NCI-H187 treated with DMSO at 0.1 percent for 48 hours (cell line): ENCODE measurements at regions not wholly inside any gene's neighbourhood (a gene's known extent, or its start where the extent isn't known, plus 50 kb on each side); places are given as distances from the start of the nearest gene placed in this dataset.

ENCODE experiments used
- DNase-seq: peaks from one replicate; lab custom pipeline; 2025; lab: John Stamatoyannopoulos, UW

DNA sequence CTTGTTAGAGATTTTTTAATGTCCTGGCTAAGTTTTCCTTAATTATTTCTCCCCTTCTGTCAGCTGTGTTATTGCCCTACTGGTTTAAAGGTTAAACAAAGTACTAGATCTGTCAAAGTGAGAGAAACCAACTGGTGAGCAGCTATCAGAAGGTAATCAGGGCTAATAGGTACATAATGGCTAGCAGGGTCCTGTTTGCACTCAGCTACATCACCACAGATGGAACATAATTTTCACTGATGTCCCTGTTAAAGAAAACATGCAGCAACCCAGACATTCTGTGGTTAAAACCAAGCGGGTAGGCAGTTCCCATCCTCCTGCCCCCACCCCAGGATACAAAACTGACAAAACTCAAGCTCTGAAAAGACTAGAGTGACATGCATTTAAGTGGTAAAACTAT is 473.9 kb downstream of the NR2F1-AS1 start:
- no peak for DNase-seq

DNA sequence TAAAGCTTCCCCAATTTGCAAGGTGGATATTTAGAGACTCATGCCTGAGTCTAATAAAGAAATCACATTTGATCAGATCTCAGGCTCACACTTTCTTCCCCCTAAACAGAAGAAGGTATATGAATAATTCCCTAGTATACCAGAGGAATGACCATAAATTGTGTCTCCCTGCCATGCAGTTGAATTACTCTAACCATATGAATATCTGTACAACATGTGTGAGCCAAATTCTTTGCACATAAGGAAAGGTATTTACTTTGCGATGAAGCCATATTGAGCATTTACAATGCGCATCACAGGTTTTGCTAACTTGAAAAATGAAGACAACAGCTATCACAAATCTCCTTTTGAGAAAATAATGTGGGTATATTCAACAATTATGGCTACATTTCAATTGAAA is 479.4 kb downstream of the NR2F1-AS1 start:
- no peak for DNase-seq

DNA sequence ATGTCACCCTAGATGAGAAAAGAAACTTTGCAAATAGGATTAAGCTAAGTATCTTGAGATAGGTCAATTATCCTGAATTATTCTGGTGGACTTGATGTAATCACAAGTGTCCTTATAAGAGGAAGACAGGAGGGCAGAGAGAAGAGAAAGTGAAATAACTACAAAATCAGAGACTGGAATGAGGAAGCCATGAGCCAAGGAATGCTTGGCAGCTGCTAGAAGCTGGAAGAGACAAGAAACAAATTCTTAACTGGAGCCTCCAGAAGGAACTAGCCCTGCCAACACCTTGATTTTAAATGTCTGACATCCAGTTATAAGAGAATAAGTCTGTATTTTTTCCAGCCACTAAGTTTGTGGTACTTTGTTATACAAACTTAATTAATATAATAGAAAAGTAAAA is 480.0 kb downstream of the NR2F1-AS1 start:
- DNase-seq = no peak

DNA sequence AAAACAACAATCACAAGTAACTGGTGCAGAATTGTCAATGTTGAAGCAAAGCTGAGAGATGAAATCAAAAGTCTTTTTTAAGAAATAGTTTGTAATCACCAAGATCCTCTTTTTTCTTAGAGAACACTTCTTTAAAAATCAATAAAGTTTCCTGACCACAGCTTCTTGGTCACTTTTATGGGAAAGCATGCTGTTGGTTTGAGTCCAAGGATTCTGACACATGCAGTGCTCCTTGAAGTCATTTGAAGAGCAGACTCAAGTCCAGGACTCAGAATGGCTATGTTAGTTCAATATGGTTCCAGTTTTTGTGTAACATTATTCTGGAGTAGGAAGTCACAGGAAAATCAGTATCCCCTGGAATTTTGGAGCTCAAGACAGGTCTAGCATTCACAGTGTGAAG is 480.6 kb downstream of the NR2F1-AS1 start:
- no peak for DNase-seq

DNA sequence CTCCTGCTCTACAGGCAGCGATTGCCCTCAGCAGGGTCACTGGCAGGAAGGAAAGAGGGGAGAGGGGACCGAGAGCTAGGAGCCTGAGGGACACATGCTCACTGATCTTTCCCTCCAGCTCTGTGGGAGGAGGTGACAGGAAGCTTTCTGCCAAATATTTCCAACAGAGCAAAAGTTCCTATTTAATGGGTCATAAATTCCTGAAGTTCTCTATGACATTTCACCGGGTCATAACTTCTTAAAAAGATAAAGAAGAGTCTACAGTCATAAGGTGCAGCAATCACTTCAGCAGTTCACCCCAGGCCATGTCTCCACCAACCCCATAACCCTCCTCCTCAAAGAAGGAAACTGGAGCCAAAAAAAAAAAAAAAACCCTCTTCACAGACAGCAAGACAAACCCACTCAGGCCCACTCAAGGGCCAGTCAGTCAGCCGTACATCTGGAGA is 481.1 kb downstream of the NR2F1-AS1 start:
- no peak for DNase-seq

DNA sequence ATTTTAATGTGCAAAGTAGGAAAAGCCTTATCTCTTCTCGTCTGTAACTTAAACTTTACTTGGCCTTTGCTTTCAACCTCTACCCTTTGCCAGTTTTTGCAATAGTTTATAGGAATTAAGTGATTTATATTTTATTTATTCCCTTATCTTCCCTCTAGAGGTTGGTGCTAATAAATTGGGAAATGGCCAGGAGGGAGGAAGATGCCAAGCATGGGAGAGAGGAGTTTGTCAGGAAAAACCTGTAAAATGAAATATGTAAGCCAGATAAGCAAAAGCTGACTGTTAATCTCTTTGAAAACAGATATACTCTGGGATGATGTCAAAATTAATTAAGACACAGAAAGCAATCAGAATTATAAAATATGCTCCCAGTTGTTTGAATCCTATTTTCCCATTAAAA is 484.5 kb downstream of the NR2F1-AS1 start:
- no peak for DNase-seq

DNA sequence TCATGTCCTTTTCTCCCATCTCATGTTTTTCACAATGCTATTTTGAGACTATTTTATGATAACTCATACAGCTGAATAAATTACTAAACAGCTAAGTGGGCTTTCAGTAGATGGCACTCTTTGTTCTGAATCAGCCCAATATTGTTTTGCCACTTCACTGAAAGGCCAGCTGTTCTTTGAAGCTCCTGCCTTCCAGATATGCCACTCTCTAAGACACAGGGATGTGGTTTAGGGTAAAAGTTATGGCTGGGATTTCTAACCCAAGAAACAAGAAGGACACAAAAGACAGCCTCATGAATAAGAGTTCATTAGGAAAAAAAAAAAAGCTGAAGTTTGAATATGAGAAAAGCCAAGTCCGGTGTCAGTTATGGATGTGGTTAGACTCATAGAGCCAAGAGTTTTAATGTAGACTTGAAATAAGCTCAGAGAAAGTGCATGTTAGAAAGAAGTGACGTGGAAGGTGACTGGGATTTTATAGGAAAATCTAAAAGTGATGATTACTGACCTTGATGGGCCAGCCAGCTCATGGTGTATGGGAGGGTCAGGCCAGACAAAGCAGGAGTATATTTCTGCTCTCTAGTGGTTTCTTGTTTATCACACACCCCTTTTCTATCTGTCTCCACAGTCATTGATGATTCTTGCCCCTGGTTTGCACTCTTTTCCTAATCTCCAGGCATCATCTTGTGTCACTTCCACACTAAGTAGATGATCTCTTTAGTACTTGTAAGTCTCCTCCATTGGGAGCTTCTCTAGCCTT is 488.5 kb downstream of the NR2F1-AS1 start:
- no peak for DNase-seq

DNA sequence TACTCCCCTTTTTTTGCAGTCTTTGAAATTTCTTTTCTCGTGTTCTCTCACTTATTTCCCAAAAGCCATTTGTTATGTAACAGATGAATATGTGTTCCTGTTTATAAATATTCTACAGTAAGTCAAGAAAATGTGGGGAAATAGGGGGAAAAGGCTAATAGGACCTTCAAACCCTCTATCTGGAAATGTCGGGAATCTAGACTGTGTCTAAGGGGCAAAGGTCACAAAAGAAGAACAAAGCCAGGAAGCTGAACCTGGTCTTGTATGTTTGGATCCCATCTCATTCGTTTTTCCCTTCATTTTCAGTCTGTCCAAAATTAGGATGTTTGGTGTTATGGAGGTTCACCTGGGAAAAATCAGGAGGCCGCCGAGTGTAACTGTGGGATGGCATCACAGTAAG is 490.3 kb downstream of the NR2F1-AS1 start:
- DNase-seq = no peak

DNA sequence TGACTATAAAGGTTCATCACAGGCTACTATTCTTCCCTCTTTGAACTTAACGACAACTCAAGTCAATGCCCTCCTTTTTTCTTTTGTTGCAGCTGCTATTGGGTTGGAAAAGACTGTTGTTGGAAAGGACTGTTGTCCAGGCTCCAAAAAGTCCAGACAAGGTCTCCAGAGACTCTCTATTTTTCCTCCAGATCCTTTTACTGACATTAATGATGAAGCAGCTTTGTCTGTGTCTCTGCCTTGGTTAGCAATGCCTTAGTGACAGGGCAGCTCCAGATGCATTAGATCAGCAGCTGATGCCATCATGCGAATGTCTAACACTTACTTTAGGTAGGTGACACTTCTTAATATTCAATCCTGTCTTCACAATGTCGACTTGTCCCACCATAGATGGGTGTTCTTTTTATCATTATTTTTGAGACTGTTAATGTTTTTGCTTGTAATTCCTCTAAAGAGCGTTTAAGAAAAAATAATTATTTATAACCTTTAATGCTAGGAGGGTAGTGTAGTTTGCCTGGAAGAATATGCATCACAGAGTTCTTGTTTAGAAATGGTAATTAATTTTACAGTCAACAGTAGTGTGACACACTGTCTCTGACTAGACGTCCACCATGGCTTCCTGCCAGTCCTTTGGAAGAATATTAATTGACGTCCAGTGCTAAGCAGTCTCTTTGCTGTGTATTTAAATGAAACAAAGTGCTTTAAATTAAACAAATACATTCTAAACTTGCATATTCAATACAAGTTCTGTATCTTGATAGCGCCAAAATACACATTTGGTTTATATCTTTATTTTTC is 492.2 kb downstream of the NR2F1-AS1 start:
- no peak for DNase-seq

DNA sequence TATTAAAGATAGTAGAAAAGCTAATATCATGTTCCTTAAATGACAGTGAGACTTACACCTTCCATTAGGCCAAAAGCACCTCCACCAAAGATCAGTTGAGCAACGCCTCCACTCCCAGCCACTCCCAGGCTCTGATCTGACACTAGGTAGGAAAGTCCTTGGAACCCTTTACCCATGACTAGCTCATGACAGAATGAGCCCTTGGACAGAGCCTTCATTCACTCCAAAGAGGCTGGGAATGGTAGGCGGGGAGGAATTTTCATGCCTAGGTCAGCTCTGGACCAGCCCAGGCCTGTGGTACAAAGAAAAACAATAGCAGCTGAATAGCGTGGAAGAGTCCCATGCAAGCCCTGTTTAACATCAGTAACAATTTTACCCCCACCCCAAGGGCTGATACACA is 493.7 kb downstream of the NR2F1-AS1 start:
- no peak for DNase-seq

DNA sequence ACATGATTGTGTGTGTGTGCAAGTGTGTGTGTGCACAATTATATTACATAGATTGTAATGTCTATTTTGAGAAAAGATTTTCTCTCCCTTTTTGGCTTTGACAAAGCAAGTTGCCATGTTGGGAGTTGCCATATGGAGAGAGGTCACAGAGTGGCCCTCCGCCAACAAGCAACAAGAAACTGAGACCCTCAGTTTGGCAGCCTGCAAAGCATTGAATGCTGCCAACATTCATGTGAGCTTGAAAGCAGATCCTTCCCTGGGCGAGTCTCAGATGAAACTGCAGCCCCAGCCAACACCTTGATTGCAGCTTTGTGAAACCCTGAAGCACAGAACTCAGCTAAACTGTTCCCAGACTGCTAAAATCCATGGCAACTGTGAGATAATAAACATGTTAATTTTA is 498.0 kb downstream of the NR2F1-AS1 start:
- no peak for DNase-seq

DNA sequence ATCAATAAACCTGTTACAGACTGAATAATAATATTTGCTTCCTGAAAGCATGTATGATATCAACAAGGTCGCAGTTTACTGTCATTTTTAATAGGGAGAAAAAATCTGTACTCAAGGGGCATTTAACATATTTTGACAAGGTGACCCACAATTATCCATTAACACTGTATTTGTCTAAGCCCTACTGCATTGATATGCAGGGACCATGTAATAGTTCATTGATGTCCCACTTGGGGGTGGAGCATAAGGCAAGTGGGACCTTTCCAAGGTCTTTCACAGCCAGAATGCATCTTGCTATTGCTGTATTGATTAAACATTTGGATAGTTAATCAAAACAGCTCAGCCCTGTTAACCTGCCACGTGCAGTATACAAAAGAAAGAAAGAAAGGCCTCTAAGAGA is 502.0 kb downstream of the NR2F1-AS1 start:
- no peak for DNase-seq

DNA sequence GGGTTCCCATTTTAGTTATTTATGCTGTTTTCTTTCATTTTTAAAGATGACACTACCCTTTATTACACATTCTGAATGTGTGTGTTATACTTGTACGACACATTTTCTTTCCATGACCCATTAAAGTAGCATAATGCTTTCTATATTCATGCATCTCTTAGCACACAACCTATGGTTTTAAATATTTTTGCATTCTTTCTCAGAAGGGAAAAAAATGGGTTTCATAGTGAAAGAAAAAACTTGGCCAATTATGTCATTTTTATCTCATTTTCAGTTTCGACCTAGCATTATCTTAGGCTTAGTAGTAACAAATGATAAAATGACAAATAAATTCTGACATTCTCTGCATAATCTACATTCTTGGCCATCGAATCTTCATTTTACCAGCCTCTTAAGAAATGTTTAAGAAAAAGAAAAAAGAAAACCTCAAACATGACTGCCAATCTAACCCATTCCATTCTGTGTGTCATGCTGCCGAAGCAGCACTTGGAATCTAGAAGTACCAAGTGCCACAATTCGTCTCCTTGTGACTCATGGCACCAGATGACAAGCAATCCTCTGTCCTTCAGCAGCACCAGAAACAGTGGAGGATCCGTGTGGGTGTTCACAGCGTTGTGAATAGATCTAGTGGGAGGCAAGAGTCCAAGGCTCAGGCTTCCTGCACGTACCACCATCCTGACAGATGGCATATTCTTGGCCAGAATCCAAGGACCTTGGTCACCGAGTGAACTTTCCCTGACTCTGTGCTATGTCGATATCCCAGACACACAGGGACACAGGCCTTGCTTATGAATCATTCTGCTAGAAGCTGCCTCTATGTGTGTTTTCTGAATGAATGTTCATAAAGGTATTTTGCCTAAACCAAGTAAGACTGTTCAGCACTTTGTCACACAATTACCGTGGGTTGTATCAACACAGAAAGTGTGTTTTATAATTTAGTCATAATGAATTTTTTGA is 502.7 kb downstream of the NR2F1-AS1 start:
- no peak for DNase-seq

DNA sequence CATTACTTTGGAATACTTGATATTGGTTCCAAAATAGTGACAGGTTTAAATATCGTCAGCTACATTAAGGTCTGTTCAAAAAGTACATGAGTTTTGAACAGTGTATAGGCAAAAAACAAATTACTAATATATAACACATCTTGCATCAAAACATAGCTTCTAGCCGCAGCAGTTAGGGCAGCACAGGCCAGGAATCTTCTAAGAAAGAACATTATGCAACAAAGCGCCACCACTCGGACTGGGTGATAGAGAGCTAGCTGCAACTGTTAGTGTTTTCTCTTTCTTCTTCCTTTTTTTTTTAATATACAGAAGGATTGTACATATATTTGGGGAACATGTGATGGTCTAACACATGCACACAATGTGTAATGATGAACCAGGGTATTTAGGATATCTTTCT is 504.5 kb downstream of the NR2F1-AS1 start:
- DNase-seq = no peak

DNA sequence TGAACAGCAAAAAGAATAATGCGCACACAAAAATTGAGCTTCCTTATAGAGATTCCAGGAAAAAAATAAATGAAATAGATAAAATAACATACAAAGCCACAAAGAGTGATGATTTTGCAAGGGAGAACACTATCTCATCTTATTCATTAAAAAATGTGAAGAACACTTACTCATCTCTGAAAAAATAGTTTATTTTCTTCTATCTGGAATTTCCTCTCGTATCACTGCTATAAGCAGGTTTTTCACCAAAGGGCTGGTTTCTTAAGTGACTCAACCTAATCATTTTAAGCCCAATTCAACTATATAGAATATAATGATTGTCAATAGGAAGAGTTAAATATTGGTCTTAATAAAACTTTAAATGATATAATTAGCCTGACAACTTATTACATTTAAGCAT is 504.9 kb downstream of the NR2F1-AS1 start:
- DNase-seq = no peak

DNA sequence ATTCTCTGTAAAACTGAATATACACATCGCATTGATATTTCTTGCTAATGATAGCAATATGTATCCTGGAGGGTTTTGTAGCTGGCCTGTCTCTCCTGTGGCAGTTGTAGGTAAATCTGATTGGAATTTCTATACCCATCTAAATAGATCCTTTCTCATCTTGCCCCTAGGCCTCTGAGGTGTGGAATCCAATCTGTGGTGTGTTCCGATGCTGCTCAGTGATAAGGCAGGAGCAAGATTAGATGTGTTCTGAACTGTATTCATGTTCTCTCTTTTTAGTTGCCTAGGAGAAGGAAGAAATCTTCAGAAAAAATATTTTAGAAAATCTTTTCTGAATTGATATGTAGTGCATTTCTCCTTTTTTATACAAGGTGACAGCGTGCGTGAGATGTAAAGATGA is 507.5 kb downstream of the NR2F1-AS1 start:
- DNase-seq = no peak

DNA sequence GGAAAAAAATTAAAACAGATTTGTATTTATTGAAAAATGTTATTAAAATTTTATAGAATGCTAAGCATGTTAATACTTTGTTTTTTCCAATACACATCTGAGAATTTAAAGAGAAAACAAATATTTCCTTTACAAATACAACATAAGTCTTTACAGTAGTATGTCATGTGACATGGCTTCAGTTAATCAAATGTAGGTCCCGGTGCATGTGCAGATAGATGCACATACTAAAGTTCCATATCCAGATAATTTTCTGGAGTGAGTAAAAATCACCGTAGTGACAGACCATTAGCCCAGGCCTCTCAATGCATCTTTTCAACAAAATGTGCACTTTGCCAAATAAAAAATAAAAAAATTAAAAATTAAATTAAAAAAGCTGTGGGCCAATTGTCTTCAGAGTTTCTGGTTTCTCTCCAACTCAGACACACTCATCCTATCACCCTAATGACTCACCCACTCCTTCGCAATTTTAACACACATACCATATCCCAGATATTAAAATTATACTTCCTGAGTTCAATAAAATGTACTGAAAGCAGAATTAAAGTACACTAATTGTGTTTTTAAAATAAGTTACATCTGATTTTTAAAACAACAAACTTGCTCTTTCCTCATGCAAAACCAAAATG is 508.1 kb downstream of the NR2F1-AS1 start:
- no peak for DNase-seq

DNA sequence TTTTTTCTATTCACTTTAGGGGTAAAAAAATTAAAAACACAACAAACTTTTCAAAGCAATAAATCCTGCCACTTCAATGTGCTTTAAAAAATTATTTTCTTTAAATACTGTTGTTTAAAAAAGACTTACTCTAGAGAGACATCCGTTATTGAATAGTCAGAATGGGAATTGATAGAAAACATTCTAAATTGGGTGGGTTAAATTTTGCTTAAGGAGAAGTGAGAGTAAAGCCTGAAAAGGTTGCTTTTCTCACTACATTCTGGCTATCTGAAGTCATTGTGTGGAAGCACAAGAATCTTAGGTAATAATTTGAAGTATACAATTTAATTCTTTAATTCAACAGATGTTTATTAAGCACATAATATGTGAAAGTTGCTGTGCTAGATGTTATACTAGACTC is 509.3 kb downstream of the NR2F1-AS1 start:
- no peak for DNase-seq

DNA sequence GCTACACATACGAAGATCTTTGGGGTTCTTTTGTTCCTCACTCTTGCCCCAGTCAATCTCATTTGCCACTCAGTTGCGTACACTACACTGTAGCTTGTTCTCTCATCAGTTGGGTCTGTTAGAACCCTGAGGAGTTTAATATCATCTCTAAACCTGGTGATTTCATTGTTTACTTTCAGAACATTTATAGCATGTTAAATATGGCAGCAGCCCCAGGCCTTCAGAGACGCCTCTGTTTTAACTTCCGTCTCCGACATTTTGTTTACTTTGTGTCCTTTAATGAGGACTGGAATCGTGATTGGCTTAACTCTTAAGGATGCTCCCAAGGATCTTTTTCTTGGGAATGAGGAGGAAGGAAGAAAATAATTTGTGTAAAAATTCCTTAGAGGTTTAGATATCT is 510.1 kb downstream of the NR2F1-AS1 start:
- DNase-seq = no peak

DNA sequence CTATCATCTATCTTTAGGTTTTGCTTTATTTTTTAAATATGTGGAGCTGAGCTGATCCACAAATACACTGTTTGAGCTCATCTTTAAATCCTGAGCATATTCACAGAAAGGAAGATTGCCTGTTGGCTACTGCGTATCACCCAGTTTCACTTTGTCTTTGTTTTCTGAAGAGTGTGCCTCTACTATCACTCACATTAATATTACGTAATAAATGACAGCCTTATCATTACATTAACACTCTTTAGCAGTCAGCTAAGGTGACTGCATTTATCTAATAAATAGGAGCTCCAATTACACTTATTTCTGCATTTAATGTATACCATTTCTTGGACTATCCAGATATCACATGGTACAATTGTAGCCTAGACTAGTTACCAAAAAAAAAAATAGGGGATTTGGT is 511.7 kb downstream of the NR2F1-AS1 start:
- no peak for DNase-seq

DNA sequence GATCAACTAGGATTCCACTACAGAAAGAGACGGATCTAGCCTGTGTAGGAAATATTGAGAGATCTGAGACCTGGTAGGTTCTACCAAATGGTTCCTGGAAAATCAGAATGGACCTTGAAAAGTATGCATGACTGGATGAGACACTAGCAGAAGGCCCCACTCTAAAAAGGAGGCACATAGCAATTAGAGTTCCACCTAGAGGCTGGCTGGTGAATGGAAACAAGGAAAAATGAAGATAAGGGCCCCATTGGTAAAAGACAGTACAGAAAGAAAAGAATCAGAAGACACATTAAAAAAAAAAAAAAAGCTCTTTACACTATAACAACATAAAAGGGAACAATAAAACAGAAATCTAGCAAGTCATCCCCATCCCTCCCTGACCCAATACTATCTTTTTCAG is 518.5 kb downstream of the NR2F1-AS1 start:
- DNase-seq = no peak

DNA sequence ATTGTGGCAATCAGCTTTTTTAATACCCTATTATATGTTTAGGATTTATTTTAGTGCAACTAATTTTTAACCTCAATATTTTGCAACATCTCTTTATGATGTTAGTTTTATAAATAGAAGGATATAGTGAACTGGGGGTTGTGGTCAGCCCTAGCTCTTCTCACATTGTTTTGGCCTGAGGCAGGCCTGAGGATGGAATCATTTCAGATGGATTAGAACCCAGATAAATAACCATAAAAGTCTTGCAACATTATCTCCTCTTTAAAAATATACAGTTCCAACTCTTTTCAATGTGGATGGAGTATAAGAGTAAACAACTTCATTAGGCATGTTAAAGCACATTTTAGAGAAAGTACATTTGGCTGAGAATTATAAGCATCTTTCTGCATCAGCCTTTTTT is 522.7 kb downstream of the NR2F1-AS1 start:
- no peak for DNase-seq
